HG03342 (cell line): ENCODE measurements at regions not wholly inside any gene's neighbourhood (a gene's known extent, or its start where the extent isn't known, plus 50 kb on each side); places are given as distances from the start of the nearest gene placed in this dataset.
A peak's percentile ranks its signal among the peaks of the same experiment; 100 is the strongest.

Experiments
- ATAC-seq: cut with Tn5 transposase; IDR thresholded peaks from one replicate; pipeline ENCODE4 v1.9.1; 2021; ENCODE audit warnings: mild to moderate bottlenecking, moderate library complexity; ENCODE audit not compliant: unreplicated experiment

DNA sequence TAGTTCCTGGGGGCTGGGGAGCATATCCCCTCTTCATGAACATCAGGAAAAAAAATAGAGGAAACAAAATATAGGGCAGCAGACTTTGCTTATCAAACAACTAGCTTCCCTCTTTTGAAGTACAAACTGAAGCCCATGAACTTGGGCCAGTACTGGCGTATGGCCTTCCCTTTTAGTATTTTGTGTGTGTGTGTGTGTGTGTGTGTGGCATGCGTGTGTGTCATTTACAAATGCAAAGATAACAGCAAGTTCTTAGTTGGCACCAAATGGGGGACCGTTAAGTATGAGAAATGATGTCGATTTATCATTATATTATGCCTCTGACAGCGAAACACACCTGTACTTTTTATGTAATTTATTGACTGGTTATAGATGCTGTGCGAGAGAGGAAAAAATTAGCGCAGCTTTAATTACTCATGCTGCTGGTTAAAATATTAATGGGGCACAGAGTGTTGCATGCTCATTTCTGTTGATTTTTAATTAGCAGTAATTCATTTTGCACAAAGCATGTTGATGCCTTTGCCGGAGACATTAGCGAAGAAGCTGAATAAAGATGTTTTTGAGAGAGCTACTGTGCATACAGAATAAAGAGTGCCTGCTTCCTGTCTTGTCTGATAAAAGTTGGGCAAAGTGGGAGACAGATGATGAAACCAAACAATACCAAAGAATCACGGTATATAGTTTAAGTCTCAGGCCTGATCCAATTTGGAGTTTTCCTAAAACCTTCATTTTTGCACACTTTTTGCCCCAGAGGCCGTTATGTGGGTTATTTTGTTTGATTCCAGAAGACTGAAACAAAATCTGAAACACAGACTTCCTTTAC is 297.1 kb downstream of the SATB1 start:
- peak; percentile 6 for ATAC-seq

DNA sequence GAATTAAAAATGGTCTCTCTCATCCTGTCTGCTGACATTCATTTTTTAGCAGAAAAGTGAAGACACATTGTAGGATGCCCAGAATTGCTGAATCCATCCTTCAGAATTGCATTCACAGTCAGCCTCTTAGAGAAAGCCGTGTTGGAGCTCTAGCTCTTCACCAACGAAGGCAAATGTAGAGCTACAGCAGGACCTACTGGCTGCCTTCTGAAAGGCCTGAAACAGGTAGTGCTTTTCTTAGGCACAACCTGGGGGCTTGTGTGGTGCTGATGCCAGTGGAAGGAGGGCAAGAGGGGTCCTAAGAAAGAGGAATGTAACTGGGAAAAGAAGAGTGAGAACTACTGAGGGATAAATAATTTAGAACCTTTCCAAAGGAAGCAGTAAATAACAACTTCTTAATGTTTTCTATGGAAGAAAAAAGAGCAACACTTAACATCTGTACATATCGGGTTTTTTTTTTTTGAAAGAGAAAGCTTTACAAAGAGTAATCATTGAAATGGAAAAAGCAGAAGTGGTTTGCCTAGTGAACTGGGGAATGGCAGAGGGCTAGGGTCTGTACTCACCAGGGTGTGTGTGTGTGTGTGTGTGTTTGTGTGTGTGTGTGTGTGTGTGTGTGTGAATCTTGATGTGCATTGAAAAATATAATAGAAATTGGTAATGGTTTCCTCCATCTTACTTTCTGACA is 297.8 kb downstream of the SATB1 start:
- ATAC-seq, result peak; percentile 98

DNA sequence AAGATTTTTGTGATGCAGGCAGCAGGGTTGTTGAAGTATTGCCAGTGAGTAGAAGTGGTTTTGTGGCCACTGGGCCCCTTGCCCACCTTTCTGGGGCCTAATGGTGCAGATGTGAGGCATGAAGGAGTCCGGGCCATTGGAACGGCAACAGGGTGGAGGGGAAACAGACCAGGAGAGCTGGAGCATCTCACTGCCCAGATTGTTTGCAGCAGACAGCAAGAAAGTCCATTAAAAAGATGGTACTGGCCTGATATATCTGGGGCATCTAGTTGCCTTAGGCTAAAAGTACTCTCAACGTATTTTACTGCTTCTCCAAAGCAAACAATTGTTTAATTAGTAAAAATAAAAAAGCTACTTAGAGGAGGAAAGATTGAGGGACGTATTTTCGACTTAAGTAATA is 298.4 kb downstream of the SATB1 start:
- ATAC-seq, result no peak

DNA sequence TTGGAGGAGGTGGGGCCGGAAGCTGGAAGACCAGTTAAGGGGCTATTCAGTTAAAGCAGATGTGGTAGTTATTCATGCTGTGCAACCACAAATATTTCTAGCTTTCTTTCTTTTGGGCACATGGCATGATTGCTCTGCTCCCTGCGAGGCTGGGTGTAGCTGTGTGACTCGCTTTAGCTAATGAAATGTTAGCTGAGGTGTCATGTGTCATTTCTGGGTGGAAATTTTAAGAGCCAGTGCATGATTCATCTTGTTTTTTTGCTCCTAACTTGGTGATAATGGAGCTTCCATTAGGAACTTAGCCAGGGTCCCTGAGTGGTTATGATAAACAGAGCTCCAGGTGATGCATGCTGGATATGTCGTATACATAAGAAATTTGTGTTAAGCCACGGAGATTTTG is 300.6 kb downstream of the SATB1 start:
- ATAC-seq, result no peak

DNA sequence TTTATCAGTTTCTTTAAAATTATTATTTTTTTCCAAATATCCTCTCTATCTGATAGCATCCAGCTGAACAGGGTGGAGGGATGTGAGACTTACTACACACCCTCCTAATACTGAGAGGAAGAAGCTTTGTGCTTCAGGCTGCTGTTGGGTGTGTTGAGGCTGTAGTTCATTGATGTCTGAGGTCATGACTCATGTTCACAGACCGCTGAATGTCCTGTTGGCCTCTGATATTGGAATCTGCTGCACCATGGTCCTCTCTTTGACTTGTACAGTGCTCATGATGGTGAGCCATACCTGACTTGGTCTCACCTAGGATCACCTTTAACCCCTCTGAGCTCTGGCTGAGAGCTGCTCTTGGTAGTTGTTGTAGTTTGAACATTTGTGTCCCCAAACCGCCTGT is 302.9 kb downstream of the SATB1 start:
- ATAC-seq, result no peak

DNA sequence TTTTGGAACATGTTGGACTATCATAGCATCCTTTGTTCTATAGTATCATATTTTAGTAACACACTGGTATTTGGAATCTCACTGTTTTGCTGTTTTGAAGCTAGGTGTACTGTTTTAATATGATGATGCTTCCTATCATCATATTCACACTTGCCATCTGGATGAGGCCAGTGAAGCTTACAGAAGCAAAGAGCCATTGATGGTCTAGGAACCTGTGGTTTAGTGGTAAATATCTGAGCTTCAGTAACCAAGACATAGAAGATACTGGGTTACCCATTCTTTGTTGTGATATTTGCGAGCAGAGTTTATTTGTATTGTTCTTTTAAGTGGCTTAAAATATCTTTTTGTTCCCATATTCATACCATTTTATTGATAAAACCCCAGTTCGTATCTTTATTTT is 304.1 kb downstream of the SATB1 start:
- no peak for ATAC-seq

DNA sequence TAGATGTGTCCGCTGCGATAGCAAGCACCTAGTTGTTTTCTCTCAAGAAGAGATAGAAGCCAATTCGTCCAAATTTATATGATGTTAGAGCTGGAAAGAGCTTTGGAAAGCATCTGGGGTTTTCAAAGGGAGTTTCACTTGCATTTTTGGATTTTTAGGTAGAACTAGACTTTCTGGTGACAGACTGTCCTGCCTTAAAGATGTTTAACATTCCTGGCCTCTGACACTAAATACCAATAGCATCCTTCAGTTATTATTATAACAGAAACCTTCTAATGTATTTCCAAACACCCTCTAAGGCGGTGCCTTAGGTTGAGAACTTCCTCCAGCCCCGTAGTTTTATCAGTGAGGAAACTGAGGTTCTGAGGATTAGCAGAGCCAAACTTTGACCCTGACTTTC is 305.3 kb downstream of the SATB1 start:
- ATAC-seq, result no peak

DNA sequence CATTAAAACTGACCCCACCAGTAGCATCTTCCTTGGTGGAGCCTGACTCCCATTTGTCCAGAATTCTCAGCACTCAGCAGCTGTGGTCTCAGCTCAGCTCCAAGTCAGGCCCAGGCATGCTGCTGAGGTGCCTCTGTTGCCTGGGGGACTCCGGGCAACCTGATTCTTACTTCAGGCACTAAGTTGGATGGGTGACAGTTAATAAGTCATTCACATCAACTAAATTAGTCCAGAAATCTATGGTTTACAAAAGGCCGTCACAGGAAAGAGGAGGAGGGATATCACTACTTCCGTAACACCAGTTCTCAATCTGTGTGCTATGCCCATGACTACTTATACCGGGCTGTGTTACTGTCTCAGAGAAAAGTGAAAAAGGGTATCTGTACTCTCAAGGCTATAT is 310.2 kb downstream of the SATB1 start:
- ATAC-seq, result no peak

DNA sequence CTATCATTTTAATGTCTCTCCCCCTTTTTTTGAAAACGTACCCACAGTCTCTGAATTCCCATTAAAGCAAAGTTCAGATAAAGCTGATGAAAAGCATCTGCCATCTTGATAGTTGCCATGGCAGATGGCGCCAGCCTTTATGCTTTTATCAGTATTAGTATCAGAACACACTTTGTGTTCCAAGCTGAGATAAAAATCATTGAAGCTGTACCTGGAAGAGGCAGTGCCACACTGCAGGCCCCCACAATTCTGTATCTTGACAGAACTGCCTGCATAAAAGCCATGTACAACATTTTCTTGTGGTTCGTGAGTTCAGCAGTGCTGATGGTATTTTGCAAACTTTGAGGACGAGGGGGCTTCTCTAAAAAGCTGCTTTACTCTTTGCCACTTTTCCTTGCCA is 311.7 kb downstream of the SATB1 start:
- ATAC-seq, result no peak

DNA sequence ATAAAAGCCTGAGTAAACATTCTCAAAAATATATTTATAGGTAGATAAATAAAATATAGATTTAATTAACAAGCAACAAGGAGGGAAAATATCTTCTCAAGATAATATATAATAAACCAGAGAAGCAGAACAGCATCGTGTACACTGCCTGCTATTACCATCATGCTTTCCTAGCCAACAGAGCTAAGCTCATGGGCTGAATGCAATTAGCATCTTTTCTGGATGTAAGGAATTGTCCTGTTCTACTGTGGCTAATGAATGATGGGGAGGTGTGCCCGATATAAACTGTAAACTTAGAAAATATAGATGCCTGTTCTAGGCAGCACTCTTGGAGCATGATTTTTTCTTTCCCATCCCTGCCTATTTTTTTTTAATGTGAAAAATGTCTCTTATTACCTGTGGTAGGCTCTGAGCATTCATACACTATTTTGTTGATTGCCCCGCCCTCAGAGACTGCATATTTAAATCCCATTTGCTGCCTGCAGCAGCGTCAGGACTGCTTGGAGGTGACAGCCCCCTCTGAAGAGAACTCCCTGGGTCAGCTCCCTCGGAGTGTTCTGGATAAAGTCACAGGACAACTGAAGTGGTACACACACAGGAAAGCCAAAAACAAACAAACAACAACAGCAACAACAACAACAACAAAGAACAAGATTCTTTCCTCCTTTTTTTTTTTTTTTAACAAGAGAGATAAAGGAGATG is 312.3 kb downstream of the SATB1 start:
- ATAC-seq, result no peak

DNA sequence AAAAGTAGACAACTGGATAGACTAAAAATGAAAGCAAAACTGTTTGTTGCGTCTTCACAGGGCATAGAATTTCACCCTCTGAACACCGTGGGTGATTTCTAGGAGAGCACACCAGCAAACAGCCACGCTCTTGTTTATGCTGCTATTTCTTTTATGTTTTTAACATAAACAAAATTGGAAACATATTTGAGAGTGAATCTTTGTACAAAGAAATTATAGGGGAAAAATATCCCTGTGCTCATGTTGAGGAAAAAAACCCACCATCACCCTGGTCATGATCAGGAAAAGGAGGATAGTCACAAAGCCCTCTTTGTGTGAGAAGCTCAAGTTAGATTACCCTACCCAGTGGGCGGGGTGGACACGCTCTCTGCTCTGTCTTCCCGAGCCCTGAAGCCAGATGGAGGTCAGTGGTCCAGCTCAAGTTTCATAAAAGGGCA is 313.3 kb downstream of the SATB1 start:
- ATAC-seq, result peak; percentile 92

DNA sequence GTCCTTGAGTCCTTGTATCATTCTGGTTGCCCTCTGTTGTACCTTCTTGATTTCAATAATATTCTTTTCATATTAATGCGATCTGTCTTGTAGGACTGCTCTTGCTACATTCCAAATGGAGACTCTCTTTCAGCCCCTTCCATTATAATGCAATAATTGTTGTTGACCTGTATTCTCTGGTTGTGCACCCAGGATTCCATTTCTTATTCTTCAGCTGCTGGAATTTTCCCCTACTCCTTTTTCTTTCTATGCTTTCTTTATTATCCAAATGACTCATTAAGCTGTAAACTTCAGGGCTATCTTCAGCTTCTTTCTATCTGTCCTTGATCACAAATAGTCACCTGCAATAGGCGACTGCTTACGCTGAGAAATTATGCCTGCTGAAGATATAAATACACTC is 321.5 kb downstream of the SATB1 start:
- no peak for ATAC-seq

DNA sequence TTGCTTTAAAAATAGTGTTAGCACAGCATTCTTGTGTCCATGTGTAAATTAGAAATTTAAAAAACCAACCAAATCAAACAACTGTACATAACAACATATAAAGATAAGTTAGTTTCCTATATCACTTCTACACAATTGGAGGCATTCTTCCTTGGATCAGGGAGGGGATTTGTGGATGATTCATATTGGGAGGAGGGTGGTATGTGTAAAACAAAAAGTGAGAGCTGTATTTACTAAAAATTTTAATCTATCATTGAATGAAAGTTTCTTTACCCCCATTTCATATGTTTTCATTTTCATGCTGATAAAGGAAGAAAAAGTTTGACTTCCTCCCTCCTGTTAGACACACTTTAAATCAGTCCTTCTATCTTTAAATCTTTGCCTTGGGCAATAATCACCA is 325.0 kb downstream of the SATB1 start:
- no peak for ATAC-seq

DNA sequence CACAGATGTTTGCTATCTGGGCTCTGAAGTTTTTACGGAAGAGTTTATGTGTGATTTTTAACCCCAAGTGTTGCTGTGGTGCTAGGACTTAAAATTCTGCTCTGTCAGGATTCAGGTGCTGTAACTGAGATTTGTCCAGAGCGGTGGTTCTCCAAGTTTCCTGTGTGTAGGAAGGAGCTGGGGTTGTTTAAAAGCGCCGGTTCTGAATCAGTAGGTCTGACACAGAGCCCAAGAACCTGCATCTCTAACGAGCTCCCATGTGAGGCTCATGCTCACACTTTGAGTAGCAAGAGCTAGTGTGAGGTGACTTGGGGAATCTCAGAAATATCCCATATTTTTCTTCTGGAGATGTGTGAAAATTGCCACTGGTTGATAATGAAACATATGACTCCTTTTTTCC is 325.5 kb downstream of the SATB1 start:
- ATAC-seq, result no peak

DNA sequence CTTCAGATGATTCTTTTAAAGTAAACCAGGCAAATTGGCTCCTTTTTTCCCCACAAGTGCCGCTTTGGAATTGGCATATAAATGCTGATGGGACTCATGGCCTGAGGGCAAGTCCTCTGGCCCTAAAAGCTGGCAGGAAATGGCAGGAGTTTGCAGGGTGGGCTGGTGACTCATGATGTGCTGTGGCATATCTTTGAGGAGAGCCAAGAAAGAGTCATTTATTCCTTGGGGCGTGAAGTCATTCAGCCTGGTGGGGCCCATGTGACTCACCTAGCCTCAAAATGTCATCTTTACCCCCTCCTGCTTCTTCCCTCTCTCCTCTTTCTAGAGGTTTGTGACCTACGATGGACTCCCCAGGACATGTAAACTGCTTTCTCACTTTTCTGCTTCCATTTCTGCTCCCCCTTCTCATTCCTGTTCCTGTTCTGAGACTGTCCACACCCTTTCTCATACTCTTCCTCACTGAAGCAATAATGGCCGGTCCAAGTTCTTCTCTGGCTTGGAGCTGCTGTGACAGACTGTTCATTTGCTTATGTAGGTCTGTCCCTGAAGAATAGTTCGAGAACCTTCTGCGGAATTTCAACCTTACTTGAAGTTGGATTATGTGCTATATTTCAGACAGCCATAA is 326.1 kb downstream of the SATB1 start:
- no peak for ATAC-seq

DNA sequence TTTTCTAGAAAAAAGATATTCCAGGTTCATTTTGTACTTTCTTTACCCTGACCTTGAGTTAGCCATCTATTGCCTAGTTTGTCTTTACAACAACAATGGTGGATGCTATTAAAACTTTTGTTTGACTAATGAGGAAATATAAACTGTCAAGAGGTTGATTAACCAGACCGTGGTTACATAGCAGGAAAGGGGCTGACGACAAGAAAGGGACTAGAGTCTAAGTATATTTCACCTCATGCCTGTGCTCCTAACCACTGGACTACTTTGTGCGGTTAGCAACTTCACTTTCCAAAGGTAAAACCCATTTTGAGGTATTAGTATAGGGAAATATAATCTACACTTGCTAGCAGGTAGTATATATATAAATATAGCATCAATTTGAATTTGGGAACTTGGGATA is 327.1 kb downstream of the SATB1 start:
- ATAC-seq, result no peak

DNA sequence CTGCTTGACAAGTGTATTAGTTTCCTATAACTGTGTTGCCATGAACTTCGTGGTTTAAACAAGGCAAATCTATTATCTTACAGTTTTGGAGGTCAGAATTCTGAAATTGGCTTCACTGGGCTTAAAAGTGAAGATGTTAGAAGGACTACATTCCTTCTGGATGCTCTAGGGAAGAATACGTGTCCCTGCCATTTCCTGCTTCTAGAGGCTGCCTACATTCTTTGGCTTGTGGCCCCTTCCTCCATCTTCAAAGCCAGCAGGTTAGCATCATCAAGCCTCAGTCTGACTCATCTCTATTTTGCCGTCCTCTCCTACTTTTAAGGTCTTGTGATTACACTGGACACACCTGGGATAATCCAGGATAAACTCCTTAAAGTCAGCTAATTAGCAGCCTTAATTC is 327.7 kb downstream of the SATB1 start:
- no peak for ATAC-seq

DNA sequence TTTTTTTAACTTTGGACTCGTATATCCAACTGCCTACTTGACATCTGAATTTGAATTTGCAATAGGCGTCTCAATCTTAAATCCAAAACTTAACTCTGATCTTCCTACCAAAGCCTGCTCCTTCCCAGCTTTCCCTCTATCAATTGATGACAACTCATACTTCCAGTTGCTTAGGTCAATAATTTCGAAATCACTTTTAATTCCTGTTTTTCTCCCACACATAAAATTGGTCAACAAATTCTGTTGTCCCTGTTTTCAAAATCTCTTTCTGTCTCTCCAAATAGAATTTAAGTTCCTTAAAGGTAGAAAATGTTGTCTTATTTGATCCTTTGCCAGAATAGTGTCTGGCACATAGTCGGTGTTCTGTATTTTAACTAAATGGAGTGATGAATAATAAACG is 332.4 kb downstream of the SATB1 start:
- no peak for ATAC-seq

DNA sequence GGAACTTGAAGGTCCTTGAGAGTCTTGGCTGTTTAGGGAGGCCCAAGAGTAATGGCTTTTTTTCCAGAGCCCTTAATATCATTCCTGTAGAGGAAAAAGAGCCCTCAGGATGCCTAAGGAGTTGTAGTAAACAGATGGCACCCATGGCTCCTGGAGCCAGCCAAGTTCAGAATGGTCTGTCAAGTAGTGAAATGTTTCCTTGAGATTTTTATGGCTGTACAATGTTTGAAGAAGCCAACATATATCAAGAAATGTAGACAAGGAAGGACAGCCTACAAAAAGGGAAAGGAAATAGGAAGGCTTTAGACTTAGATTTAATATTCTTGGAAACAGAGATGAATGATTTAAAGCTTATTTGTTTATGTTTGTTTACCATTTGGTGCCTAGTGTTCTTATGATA is 334.8 kb downstream of the SATB1 start:
- ATAC-seq, result no peak

DNA sequence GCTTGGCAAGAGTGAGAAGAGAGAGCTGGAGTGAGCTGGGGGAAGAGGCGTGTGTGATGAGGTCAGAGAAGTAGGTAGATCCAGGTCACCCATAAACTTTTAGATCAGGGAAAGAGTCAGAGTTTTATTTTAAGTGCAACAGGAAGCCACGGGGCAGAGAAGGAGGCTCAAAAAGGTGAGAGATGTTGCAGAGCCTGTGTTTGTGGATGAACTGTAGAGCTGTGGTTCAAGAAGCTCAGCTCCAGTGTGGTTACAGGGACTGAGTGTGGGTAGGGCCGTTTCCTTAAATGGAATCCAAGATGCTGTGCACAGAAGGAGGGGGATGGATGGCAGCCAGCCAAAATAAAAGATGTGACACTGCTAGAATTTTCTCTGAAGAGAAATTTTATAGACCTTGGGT is 337.2 kb downstream of the SATB1 start:
- no peak for ATAC-seq

DNA sequence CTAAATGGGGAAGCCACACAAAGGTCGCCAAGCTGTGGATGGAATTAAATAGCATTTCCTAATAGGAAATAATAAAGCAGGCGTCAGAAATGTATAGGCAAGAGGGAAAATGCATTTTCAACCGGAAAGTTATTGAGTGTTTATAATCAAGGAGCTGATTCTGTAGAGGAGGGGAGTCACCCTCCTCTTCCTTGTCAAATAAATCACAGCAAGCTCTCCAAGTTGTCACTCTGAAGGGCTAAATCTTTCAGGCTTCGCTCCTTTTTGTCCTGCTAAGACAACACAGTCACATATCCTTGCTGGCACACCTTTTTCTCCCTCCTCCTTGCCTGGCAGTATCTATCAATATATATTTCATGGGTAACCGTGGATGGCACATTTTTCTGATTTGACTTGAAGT is 338.4 kb downstream of the SATB1 start:
- no peak for ATAC-seq

DNA sequence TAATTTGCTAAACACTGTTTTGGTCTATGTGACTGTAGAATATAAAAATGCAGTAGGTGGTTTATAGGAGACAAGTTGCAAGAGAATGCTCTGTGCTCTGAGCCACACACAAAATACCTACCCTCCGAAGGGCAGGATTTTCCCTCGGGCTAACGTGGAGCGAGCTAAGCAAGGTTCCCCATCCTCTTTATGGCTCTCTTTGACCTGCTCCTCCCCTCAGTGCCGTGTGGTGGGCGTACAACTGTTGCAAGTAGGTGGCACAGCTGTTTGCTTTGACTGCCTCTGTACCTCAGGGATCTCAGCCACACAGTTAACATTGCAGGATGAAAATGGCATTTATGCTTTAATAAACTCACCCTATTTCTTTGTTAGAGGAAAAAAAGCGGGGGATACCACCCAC is 339.1 kb downstream of the SATB1 start:
- no peak for ATAC-seq
